ENCODE measurements at regions not wholly inside any gene's neighbourhood (a gene's known extent, or its start where the extent isn't known, plus 50 kb on each side); places are given as distances from the start of the nearest gene placed in this dataset.
A peak's percentile ranks its signal among the peaks of the same experiment; 100 is the strongest.

DNA sequence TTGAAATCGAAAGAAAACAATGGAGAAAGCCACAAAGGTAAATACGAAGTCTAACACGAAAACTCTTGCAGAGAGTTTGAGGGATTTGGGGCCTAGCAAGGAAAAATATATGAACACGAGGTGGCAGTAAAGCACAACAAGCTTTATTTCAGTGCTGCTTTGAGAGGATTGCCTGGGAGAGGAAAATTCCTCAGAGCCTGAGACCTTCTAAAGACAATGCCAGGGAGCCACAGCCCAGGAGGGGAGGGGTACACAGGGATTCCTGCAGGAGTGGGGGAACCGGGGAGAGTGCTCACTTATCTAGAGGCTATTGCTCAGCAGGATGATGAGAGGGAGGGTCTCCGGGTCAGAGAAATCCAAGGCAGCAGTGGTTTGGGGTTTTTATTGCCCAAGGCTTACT, 134.9 kb upstream of the ADCY2 start:
- TF ChIP-seq, protein P1, sequence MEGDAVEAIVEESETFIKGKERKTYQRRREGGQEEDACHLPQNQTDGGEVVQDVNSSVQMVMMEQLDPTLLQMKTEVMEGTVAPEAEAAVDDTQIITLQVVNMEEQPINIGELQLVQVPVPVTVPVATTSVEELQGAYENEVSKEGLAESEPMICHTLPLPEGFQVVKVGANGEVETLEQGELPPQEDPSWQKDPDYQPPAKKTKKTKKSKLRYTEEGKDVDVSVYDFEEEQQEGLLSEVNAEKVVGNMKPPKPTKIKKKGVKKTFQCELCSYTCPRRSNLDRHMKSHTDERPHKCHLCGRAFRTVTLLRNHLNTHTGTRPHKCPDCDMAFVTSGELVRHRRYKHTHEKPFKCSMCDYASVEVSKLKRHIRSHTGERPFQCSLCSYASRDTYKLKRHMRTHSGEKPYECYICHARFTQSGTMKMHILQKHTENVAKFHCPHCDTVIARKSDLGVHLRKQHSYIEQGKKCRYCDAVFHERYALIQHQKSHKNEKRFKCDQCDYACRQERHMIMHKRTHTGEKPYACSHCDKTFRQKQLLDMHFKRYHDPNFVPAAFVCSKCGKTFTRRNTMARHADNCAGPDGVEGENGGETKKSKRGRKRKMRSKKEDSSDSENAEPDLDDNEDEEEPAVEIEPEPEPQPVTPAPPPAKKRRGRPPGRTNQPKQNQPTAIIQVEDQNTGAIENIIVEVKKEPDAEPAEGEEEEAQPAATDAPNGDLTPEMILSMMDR (IDR thresholded peaks at IDR 0.05), result peak; percentile 38; the same call in 1 of the 2 replicates

DNA sequence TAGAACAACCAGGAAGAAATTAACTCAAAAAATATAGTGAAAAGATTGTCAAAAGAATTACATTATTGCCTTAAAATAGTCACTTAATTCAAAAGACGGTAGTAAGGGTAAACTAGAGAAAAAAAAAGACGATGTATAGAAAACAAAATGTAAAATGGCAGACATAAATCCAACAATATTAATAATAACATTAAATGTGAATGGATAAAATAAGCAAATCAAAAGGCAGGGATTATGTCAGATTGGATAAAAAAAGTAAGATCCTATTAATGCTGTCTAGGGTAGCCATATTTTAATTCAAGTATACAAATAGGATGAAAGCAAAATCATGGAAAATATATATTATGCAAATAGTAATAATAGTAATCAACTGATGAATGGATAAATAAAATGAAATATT, 134.0 kb upstream of the ADCY2 start:
- TF ChIP-seq, protein P1 (IDR thresholded peaks at IDR 0.05), result no peak

DNA sequence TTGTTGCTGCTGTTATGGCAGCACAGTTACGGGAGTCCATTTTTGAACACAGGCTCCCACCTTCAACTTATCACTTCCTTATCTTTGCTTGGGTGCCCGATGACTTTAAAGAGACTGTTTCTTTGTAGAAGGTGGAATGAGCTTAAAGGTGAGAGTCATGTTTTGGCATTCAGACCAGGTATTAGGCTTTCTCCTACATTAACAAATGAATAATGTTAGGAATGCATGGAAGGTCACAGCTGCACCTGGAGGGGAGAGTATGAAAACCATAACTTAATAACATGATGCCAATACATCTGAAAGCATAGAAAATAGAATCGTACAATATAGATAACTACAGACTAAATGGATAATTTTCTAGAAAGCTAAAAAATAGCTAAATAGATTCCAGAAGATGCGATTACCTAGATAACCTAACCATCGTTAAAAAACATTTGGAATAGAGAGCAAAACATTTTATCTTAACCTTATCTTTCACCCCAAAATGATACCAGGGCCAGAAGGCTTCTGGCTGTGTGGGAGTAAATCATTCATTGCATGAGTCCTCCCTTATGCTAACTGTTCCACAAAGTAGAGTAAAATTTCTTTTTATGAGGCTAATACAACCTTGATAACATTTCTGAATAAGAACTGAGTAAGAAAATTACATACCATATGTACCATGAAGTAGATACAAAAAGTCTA, 126.2 kb upstream of the ADCY2 start:
- TF ChIP-seq, protein P1 (IDR thresholded peaks at IDR 0.05), result no peak

DNA sequence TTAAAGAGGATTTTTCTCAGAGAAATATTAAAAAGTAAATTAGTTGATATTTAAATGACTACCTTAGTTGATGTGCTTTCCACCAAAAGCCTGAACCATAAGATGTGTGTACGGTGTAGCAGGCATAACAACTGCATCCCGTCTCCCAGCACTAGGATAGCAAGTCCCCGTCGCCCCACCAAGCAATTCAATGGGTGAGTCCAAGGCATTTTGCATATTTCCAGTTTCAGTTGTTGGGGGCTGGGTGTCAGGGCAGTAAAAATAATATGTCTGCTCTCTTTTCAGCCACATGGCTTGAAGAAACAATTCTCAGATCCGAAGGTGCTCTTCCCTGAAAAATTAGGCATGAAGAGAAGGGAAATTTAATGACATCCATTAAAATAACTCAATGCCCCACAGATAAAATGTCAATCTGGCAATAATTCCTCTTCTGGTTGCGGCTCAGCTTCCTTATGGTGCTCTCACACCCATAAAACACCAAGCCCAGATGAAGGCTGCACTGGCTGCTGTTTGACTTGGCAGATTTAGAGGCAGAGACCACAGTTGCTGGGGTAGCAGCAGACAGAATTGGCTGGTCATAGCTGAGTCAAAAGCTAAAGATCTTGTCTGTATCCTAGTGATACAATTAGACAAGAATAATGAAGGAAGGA, 124.4 kb upstream of the ADCY2 start:
- TF ChIP-seq, protein P1 (IDR thresholded peaks at IDR 0.05), result no peak

DNA sequence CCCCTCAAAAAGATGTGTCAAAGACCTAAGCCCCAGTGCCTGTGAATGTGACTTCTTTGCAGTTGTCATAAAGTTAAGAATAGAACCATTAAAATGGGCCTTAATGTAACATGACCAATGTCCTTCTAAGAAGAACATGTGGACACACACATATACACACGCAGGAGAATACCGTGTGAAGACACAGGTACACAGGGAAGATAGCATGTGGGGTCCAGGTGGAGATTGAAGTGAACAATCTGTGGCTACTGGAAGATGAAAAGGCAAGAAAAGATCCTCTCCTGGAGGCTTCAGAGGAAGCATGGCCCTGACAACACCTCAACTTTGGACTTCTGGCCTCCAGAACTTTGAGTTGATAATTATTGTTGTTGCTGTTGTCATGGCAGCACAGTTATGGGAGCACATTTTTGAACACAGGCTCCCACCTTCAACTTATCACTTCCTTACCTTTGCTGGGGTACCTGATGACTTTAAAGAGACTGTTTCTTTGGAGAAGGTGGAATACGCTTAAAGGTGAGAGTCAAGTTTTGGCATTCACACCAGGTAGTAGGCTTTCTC, 123.5 kb upstream of the ADCY2 start:
- TF ChIP-seq, protein P1 (IDR thresholded peaks at IDR 0.05), result no peak

DNA sequence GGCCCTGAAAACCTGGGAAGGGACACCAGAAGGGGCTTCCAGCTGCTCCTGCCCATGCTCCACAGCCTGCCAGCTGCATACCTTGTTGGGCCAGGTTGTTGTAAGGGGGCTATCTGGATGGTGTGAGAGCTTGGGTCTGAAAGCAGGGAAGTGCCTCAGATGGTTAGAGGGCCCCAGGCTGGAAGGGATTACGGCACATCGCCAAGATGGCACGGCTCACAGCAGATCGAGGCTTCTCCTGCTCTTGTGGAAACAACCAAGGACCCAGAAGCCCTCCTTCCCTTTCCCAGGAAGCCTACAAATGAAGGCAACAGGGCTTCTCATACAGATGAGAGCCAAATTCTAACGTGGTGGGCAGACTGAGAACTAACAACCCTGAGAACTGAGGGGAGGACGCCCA, 121.7 kb upstream of the ADCY2 start:
- TF ChIP-seq, protein P1 (IDR thresholded peaks at IDR 0.05), result no peak

DNA sequence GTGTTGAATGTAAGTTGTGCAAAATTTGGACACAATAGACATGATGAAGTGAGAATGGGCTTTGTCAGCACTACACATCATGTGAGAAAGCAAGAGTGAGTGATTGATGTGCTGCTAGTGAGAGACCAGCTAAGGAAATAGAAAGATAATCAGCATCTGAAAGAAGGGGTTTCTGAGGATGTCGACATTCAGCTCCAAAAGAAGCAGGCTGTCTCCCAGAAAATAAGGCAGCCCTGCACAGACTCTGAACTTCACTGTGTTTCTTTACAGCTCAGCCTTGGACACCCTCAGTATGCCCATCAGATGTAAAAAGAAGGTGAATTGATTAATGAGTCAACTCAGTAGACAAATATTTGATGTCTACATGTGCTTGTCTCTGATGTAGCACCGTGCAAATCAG, 80.8 kb upstream of the ADCY2 start:
- TF ChIP-seq, protein P1 (IDR thresholded peaks at IDR 0.05), result no peak

Data from LNCAP (cell line).